Central memory CD8-positive, alpha-beta T cell (primary cell): ENCODE measurements at regions not wholly inside any gene's neighbourhood (a gene's known extent, or its start where the extent isn't known, plus 50 kb on each side); places are given as distances from the start of the nearest gene placed in this dataset.

Source experiments
- ATAC-seq: fragments of 150-1000 bp; cut with Tn5 transposase; replicated peaks from 2 replicates; pipeline ENCODE4 v1.10.0; 2022; ENCODE audit warnings: mild to moderate bottlenecking, moderate FRiP score, moderate number of reproducible peaks; ENCODE audit not compliant: poor library complexity, severe bottlenecking; ENCODE audit errors: extremely low read depth
- DNase-seq, 2 donors: peaks; one replicate each; pipeline ENCODE4 v3.0.0; 2021; ENCODE audit warnings: low spot score in 2 of 2
- H3K27ac Mint-ChIP-seq: one replicate; pipeline ENCODE4 v1.8.0; 2022; ENCODE audit warnings: low read depth, mild to moderate bottlenecking, moderate library complexity, mixed read lengths
- H3K27me3 Mint-ChIP-seq: one replicate; pipeline ENCODE4 v1.8.0; 2022; ENCODE audit warnings: mixed read lengths
- H3K36me3 Mint-ChIP-seq: one replicate; pipeline ENCODE4 v1.8.0; 2022; ENCODE audit warnings: mild to moderate bottlenecking, moderate library complexity, mixed read lengths; ENCODE audit not compliant: insufficient read depth
- H3K4me1 Mint-ChIP-seq: one replicate; pipeline ENCODE4 v1.8.0; 2022; ENCODE audit warnings: mixed read lengths
- H3K4me3 Mint-ChIP-seq: one replicate; pipeline ENCODE4 v1.8.0; 2022; ENCODE audit warnings: mild to moderate bottlenecking, moderate library complexity, mixed read lengths
- H3K9me3 Mint-ChIP-seq: one replicate; pipeline ENCODE4 v1.8.0; 2022; ENCODE audit warnings: mixed read lengths

- H3K4me3 Mint-ChIP-seq: no peak overlapping the region
- H3K27ac Mint-ChIP-seq: no peak overlapping the region
- ATAC-seq (no peak), DNase-seq (no peak)
- no peaks in the 10 kb centered on the region for H3K27me3 Mint-ChIP-seq
- no peaks in the 10 kb centered on the region for H3K36me3 Mint-ChIP-seq
- peaks cover 27% of the 10 kb centered on the region for H3K9me3 Mint-ChIP-seq
- H3K4me1 Mint-ChIP-seq: no peaks in the 10 kb centered on the region
Measured at GRCh38 chr11:80532633-80533232, 1091.9 kb upstream of the TENM4 start.

- Mint-ChIP-seq H3K4me3 (no peak overlapping the region), H3K27ac (no peak overlapping the region), H3K9me3 (peaks cover 22% of the 10 kb centered on the region)
Measured at GRCh38 chr11:80529726-80530125, 1088.9 kb upstream of the TENM4 start.

GRCh38 chr11:80525663-80526405, 1085.0 kb upstream of the TENM4 start:
- Mint-ChIP-seq H3K27me3 (no peaks in the 10 kb centered on the region), H3K27ac (no peak overlapping the region), H3K36me3 (no peaks in the 10 kb centered on the region), H3K9me3 (peaks cover 16% of the 10 kb centered on the region), H3K4me3 (no peak overlapping the region), H3K4me1 (no peaks in the 10 kb centered on the region)
- no peak for ATAC-seq
- no peak for DNase-seq

More at GRCh38 chr11:80529726-80530125, 1088.9 kb upstream of the TENM4 start:
- no peaks in the 10 kb centered on the region for H3K27me3 Mint-ChIP-seq
- no peak for DNase-seq
- ATAC-seq: no peak
- no peaks in the 10 kb centered on the region for H3K4me1 Mint-ChIP-seq
- H3K36me3 Mint-ChIP-seq: no peaks in the 10 kb centered on the region

GRCh38 chr11:80524349-80524748, 1083.5 kb upstream of the TENM4 start:
- no peak overlapping the region for H3K27ac Mint-ChIP-seq
- H3K4me3 Mint-ChIP-seq: no peak overlapping the region
- H3K36me3 Mint-ChIP-seq: no peaks in the 10 kb centered on the region
- peaks cover 15% of the 10 kb centered on the region for H3K9me3 Mint-ChIP-seq
- no peak for ATAC-seq
- no peak for DNase-seq
- H3K27me3 Mint-ChIP-seq: no peaks in the 10 kb centered on the region
- H3K4me1 Mint-ChIP-seq: no peaks in the 10 kb centered on the region

DNA sequence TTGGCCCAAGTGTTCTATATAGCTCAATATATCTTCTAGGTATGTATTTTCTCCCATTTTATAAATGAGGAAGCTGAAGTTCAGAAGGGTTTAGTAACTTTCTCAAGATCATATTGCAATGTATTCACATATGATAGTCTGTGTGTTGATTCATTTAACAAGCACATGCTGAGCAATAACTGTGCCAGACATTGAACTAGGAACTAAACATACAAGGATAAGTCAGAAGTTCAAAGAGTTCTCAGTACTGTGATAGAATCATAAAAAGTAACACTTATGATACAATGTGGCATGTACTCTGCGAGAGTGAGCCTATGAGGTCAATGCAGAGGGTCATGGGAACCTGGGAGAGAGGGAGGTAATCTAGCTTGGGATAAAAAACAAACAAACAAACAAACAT, 1082.2 kb upstream of the TENM4 start:
- H3K36me3 Mint-ChIP-seq: no peaks in the 10 kb centered on the region
- H3K9me3 Mint-ChIP-seq: peaks cover 11% of the 10 kb centered on the region
- H3K27ac Mint-ChIP-seq: no peak overlapping the region
- H3K27me3 Mint-ChIP-seq: no peaks in the 10 kb centered on the region
- no peak overlapping the region for H3K4me3 Mint-ChIP-seq
- ATAC-seq: no peak
- H3K4me1 Mint-ChIP-seq: no peaks in the 10 kb centered on the region
- DNase-seq: no peak

DNA sequence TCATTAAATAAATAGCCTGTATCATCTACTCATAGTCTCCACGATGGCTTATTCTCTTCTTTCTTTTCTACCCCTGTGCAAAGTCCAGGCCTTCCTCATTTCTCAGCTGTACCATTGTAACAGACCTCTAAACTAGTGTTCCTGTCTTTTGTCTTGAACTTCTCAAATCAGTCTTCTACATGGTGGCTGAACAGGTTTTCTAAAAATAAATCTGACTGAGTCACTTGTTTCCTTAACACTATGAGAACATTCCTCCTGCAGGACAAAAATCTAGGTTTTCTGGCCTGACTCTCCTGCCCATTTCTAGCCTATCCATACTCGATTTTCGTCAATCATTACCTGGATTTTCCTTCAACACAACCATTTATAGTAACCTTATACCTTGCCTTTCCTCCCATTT, 1080.8 kb upstream of the TENM4 start:
- Mint-ChIP-seq H3K27ac (no peak overlapping the region), H3K4me3 (no peak overlapping the region), H3K9me3 (peaks cover 11% of the 10 kb centered on the region), H3K27me3 (no peaks in the 10 kb centered on the region), H3K36me3 (no peaks in the 10 kb centered on the region), H3K4me1 (no peaks in the 10 kb centered on the region)
- DNase-seq: no peak
- ATAC-seq: no peak

- DNase-seq: no peak
- Mint-ChIP-seq H3K4me3 (no peak overlapping the region), H3K9me3 (peaks cover 11% of the 10 kb centered on the region), H3K4me1 (no peaks in the 10 kb centered on the region), H3K27ac (no peak overlapping the region), H3K27me3 (no peaks in the 10 kb centered on the region), H3K36me3 (no peaks in the 10 kb centered on the region)
- no peak for ATAC-seq
Measured at GRCh38 chr11:80520507-80520887, 1079.7 kb upstream of the TENM4 start.

DNA sequence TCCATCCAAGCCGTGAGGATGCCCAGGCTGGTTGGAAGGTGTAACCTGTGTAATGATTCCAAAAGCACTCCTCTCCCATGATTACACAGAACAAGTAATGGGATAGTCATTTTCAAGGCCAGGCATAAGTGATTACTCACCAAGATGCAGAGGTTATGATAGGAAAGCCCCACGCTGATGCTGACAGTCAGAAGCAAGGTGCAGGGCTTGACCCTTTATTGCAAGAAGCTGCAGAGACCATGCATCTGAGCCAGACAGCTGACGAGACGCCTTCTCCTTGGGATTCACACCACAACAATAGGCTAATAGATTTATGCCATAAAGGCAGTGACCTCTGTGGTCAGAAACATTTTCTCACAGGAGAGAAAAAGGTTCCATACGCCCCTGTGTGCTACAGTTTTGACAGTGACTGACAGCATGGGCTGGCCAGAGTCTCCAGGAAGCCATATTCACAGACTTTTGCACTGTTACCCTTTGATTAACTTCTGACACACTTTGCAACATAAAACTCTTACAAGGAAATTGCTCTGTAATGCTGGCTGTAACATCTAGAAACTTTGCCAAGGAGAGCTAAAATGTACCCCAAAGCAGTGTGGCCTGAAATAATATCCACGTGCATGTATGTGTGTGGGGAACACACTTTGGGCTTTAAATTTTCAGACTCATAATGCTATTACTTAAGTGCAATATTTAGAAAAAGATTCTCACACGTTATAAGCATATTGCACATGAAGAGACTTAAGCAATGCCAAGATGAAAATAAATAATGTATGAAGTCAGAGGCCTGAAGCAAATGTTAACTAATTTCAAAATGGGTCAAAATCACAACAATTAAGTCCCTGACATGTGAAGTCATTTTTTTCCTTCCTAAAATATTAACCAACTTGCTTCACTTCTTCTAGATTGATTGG, 1079.0 kb upstream of the TENM4 start:
- no peaks in the 10 kb centered on the region for H3K36me3 Mint-ChIP-seq
- H3K4me3 Mint-ChIP-seq: no peak overlapping the region
- H3K9me3 Mint-ChIP-seq: peaks cover 9% of the 10 kb centered on the region
- H3K4me1 Mint-ChIP-seq: no peaks in the 10 kb centered on the region
- no peak for ATAC-seq
- no peaks in the 10 kb centered on the region for H3K27me3 Mint-ChIP-seq
- no peak overlapping the region for H3K27ac Mint-ChIP-seq
- no peak for DNase-seq

DNA sequence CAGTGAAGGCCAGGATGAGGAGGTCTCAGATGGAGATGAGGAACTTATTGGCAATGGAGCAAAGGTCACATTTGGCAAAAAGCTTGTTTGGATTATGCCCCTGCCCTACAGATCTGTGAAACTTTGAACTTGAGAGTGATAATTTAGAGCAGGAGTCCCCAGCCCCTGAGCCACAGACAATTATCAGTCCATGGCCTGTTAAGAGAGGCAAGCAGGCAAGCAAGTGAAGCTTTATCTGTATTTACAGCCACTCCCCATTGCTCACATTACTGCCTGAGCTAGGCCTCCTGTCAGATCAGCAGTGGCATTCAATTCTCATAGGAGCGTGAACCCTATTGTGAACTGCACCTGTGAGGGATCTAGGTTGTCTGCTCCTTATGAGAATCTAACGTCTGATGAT, 1076.9 kb upstream of the TENM4 start:
- Mint-ChIP-seq H3K36me3 (no peaks in the 10 kb centered on the region), H3K27me3 (no peaks in the 10 kb centered on the region), H3K4me1 (no peaks in the 10 kb centered on the region), H3K4me3 (no peak overlapping the region), H3K27ac (no peak overlapping the region), H3K9me3 (peaks cover 8% of the 10 kb centered on the region)
- DNase-seq (no peak), ATAC-seq (no peak)

GRCh38 chr11:80515097-80515496, 1074.3 kb upstream of the TENM4 start:
- H3K4me1 Mint-ChIP-seq: no peaks in the 10 kb centered on the region
- no peaks in the 10 kb centered on the region for H3K27me3 Mint-ChIP-seq
- no peak overlapping the region for H3K4me3 Mint-ChIP-seq
- DNase-seq: no peak
- no peak for ATAC-seq
- no peaks in the 10 kb centered on the region for H3K36me3 Mint-ChIP-seq
- peaks cover 15% of the 10 kb centered on the region for H3K9me3 Mint-ChIP-seq
- H3K27ac Mint-ChIP-seq: no peak overlapping the region

- H3K4me1 Mint-ChIP-seq: no peaks in the 10 kb centered on the region
- ATAC-seq: no peak
- H3K27me3 Mint-ChIP-seq: no peaks in the 10 kb centered on the region
- peaks cover 25% of the 10 kb centered on the region for H3K9me3 Mint-ChIP-seq
- no peak overlapping the region for H3K4me3 Mint-ChIP-seq
- H3K27ac Mint-ChIP-seq: no peak overlapping the region
- no peaks in the 10 kb centered on the region for H3K36me3 Mint-ChIP-seq
- DNase-seq: no peak
Measured at GRCh38 chr11:80512491-80512890, 1071.7 kb upstream of the TENM4 start.

GRCh38 chr11:80505771-80506170, 1064.9 kb upstream of the TENM4 start:
- Mint-ChIP-seq H3K4me1 (no peaks in the 10 kb centered on the region), H3K27me3 (no peaks in the 10 kb centered on the region), H3K4me3 (no peak overlapping the region), H3K9me3 (peaks cover 22% of the 10 kb centered on the region), H3K27ac (no peak overlapping the region), H3K36me3 (no peaks in the 10 kb centered on the region)
- no peak for DNase-seq
- no peak for ATAC-seq

GRCh38 chr11:80503990-80504389, 1063.2 kb upstream of the TENM4 start:
- Mint-ChIP-seq H3K9me3 (peaks cover 28% of the 10 kb centered on the region), H3K27ac (no peak overlapping the region), H3K4me1 (no peaks in the 10 kb centered on the region), H3K36me3 (no peaks in the 10 kb centered on the region), H3K27me3 (no peaks in the 10 kb centered on the region), H3K4me3 (no peak overlapping the region)
- ATAC-seq (no peak), DNase-seq (no peak)
